Central memory CD8-positive, alpha-beta T cell (primary cell): ENCODE measurements at regions not wholly inside any gene's neighbourhood (a gene's known extent, or its start where the extent isn't known, plus 50 kb on each side); places are given as distances from the start of the nearest gene placed in this dataset.

Experiments
- ATAC-seq: fragments of 150-1000 bp; cut with Tn5 transposase; replicated peaks from 2 replicates; pipeline ENCODE4 v1.10.0; 2022; ENCODE audit warnings: mild to moderate bottlenecking, moderate FRiP score, moderate number of reproducible peaks; ENCODE audit not compliant: poor library complexity, severe bottlenecking; ENCODE audit errors: extremely low read depth
- DNase-seq, 2 donors: peaks; one replicate each; pipeline ENCODE4 v3.0.0; 2021; ENCODE audit warnings: low spot score in 2 of 2
- H3K27ac Mint-ChIP-seq: one replicate; pipeline ENCODE4 v1.8.0; 2022; ENCODE audit warnings: low read depth, mild to moderate bottlenecking, moderate library complexity, mixed read lengths
- H3K27me3 Mint-ChIP-seq: one replicate; pipeline ENCODE4 v1.8.0; 2022; ENCODE audit warnings: mixed read lengths
- H3K36me3 Mint-ChIP-seq: one replicate; pipeline ENCODE4 v1.8.0; 2022; ENCODE audit warnings: mild to moderate bottlenecking, moderate library complexity, mixed read lengths; ENCODE audit not compliant: insufficient read depth
- H3K4me1 Mint-ChIP-seq: one replicate; pipeline ENCODE4 v1.8.0; 2022; ENCODE audit warnings: mixed read lengths
- H3K4me3 Mint-ChIP-seq: one replicate; pipeline ENCODE4 v1.8.0; 2022; ENCODE audit warnings: mild to moderate bottlenecking, moderate library complexity, mixed read lengths
- H3K9me3 Mint-ChIP-seq: one replicate; pipeline ENCODE4 v1.8.0; 2022; ENCODE audit warnings: mixed read lengths

GRCh38 chr7:16347827-16348192, 73.5 kb downstream of the CRPPA start:
- Mint-ChIP-seq H3K36me3 (peaks cover 3% of the 10 kb centered on the region), H3K27ac (no peak overlapping the region), H3K4me1 (peaks cover 24% of the 10 kb centered on the region), H3K4me3 (no peak overlapping the region), H3K9me3 (peaks cover 21% of the 10 kb centered on the region), H3K27me3 (no peaks in the 10 kb centered on the region)
- DNase-seq (no peak), ATAC-seq (no peak)

DNA sequence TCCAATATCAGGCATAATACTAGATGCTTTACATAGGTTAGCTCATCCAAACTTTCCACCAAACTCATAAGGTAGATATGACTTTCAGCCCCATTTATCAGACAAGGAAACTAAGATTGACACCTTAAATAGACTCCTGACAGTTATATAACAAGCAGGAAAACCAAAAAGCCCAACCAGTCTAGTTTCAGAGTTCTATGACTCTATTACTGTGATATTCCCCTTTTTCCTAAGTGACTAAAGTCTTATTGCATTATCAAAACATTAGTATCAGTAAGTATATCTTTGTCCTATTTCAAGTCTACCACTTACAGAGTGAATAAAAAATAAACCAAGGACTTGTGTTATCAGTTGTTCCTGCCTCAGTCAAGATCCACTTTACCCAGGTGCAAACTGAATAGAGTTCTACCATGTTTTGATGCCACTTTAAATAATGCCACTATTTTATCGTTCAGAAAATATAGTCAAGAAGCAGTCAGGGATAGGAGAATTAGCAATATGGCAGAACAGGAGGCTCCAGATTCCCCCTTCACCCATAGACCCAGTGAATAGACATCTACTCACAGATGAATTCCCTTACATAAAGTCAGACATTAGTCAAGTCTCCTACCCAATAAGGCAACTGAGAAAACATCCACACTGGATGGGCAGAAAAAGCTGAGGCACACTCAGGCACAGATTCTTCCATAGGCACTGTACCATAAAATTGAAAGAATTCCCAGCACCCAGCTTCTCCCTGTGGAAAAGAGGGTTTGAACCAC, 74.1 kb downstream of the CRPPA start:
- ATAC-seq (no peak), DNase-seq (no peak)
- Mint-ChIP-seq H3K27me3 (no peaks in the 10 kb centered on the region), H3K4me1 (peaks cover 24% of the 10 kb centered on the region), H3K36me3 (peaks cover 3% of the 10 kb centered on the region), H3K27ac (peak overlapping the region; percentile 20), H3K9me3 (peaks cover 21% of the 10 kb centered on the region), H3K4me3 (peak overlapping the region; percentile 33)

DNA sequence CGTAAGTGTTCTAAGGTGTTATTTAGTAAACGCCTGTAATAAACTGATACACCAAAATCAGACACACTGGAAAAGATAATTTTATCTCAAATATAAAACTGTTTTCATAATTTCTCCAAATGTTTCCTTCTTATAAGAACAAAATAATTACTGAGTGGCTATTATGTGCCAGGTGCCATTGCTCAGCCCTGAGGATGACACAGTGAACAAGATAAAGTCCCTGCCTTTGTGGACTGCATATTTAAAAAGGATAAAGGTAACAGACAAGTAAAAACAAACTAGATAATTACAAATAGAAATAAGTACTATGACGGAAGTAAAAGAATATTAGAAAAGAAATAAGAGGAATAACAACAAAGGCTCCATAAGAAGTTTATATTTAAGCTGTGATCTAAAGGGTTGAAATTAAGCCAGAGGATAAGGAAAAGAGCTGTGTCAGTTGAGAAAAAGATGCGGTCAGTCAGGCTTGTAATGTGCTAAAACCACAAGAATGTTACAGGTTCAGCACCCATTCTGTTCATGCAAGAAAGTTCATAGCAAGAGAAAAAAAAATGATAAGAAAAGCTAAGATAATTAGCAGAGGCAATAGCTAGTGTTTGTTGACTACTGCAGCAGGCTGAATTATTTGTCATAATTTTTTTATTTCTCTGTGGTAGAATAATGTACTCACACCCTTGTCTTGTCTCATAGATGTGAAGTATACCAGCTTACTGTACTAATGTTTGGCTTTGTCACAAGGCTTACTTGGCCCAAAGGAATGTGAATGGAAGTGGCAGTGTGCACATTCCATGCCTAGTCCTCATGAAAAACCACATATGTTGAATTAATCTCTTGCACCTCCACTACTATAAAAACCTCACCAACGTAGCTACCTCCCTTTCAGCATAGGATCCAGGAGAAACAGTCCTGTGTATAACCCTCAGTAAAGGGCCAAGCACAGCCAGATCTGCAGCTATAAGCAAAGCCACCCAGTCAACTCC, 75.1 kb downstream of the CRPPA start:
- peak; percentile 81 for ATAC-seq
- H3K4me3 Mint-ChIP-seq: peak overlapping the region; percentile 33
- H3K36me3 Mint-ChIP-seq: peaks cover 3% of the 10 kb centered on the region
- H3K4me1 Mint-ChIP-seq: peaks cover 24% of the 10 kb centered on the region
- no peak for DNase-seq
- H3K27ac Mint-ChIP-seq: peak overlapping the region; percentile 29
- no peaks in the 10 kb centered on the region for H3K27me3 Mint-ChIP-seq
- H3K9me3 Mint-ChIP-seq: peaks cover 21% of the 10 kb centered on the region

DNA sequence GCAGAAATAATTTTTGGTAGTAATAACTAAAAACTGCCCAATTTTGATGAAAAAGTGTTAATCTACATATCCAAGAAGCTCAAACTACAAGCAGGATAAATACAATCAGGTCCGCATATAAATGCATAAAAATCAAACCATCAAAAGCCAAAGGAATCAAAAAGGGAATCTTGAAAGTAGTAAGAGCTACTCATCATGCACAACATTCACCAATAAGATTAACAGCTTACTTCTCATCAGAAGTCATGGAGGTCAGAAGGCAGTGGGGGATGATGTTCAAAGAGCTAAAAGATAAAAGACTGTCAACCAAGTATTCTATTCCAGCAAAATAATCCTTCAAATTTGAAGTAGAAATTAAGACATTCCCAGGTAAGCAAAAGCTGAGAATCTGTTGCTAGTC, 76.4 kb downstream of the CRPPA start:
- Mint-ChIP-seq H3K36me3 (peaks cover 3% of the 10 kb centered on the region), H3K9me3 (peaks cover 15% of the 10 kb centered on the region), H3K27ac (no peak overlapping the region), H3K4me3 (no peak overlapping the region), H3K27me3 (no peaks in the 10 kb centered on the region), H3K4me1 (peaks cover 24% of the 10 kb centered on the region)
- ATAC-seq: no peak
- DNase-seq: no peak

DNA sequence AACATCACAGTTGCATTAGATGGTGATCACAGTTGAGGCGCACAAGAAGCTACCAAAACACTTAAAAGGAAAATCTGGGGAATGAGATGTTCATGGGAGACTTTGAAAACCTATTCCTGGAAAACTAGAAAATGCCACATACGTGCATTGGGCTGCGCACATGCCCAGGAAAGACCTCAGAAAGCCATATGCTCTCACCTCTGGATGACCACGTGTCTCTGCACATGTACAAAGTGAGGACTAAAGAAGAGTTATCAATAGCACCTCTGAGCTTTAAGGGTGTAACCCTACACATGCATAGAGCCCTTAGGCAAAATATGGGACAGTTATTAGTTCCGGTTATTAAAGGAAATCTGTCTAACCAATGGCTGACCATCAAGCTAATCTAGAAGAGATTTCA, 77.7 kb downstream of the CRPPA start:
- peaks cover 1% of the 10 kb centered on the region for H3K36me3 Mint-ChIP-seq
- no peak overlapping the region for H3K27ac Mint-ChIP-seq
- DNase-seq: no peak
- H3K27me3 Mint-ChIP-seq: no peaks in the 10 kb centered on the region
- no peak for ATAC-seq
- H3K4me3 Mint-ChIP-seq: no peak overlapping the region
- H3K4me1 Mint-ChIP-seq: peaks cover 24% of the 10 kb centered on the region
- peaks cover 8% of the 10 kb centered on the region for H3K9me3 Mint-ChIP-seq

DNA sequence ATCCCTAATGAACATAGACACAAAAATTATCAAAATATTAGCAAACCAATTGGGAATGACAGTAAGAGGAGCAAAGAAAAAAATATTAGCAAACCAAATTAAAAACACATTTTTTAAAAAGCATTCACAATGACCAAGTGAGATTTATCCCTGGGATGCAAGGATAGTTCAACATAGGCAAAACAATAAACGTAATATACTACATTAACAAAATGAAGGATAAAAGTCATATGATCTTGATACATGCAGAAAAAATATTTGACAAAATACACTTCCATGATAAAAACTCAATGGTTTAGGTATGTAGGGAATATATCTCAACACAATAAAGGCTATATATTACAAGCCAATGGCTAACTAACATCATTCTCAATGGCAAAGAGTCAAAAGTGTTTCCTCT, 83.3 kb downstream of the CRPPA start:
- no peak for DNase-seq
- Mint-ChIP-seq H3K4me3 (no peak overlapping the region), H3K27ac (no peak overlapping the region), H3K4me1 (peaks cover 15% of the 10 kb centered on the region), H3K27me3 (no peaks in the 10 kb centered on the region), H3K9me3 (peaks cover 6% of the 10 kb centered on the region), H3K36me3 (no peaks in the 10 kb centered on the region)
- ATAC-seq: no peak

GRCh38 chr7:16326106-16326505, 95.2 kb downstream of the CRPPA start:
- Mint-ChIP-seq H3K4me1 (no peaks in the 10 kb centered on the region), H3K36me3 (no peaks in the 10 kb centered on the region), H3K9me3 (no peaks in the 10 kb centered on the region), H3K4me3 (no peak overlapping the region), H3K27ac (no peak overlapping the region), H3K27me3 (no peaks in the 10 kb centered on the region)
- no peak for ATAC-seq
- DNase-seq: no peak

DNA sequence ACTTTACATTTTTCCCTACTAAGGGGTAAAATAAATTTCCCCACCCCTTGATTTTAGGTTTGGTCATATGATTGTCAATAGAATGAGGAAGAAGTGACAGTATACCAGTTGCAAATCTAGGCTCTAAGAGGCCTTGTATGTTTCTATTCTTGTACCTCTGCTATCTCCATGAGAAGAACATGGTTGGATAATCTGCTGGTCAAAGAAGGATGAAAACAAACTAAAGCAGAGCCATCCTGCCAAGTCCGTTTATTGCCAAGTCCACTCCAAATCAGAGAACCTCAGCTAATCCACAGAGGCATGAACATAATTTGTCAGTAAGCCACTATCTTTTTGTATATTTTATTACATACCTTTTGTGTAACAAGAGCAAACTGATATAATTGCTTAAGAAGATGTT, 98.0 kb downstream of the CRPPA start:
- H3K36me3 Mint-ChIP-seq: no peaks in the 10 kb centered on the region
- ATAC-seq: no peak
- H3K4me1 Mint-ChIP-seq: peaks cover 5% of the 10 kb centered on the region
- no peaks in the 10 kb centered on the region for H3K9me3 Mint-ChIP-seq
- no peaks in the 10 kb centered on the region for H3K27me3 Mint-ChIP-seq
- H3K27ac Mint-ChIP-seq: no peak overlapping the region
- H3K4me3 Mint-ChIP-seq: no peak overlapping the region
- no peak for DNase-seq

DNA sequence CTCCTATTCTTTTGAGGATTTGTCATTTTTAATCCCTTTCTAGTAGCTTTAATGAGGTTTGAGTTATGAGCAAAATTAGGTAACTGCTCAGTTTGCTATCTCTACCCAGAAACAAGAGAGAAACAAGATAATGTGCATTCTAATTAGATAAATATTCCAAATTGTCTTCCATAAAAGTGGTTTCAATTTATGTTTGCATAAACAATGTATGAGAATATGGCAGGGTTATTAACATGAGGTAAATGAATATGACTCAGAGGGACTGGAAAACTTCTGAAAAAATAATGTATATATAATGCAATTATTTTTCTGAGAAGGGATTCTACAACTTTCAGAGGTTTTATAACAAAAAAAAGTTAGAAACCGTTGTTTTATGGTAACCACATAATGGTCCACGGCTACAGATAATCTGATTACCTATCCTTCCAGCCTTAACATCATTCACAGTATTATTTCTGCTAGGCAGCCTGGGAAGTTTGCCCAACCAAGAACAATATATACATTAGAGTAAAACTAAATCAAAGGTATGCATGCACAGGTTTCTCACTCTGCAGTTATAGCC, 101.2 kb downstream of the CRPPA start:
- Mint-ChIP-seq H3K4me1 (peaks cover 11% of the 10 kb centered on the region), H3K4me3 (no peak overlapping the region), H3K27me3 (no peaks in the 10 kb centered on the region), H3K9me3 (no peaks in the 10 kb centered on the region), H3K36me3 (peaks cover under 1% of the 10 kb centered on the region), H3K27ac (no peak overlapping the region)
- ATAC-seq: no peak
- no peak for DNase-seq

- DNase-seq (no peak), ATAC-seq (no peak)
- H3K4me1 Mint-ChIP-seq: peaks cover 11% of the 10 kb centered on the region
- no peak overlapping the region for H3K4me3 Mint-ChIP-seq
- H3K36me3 Mint-ChIP-seq: peaks cover 2% of the 10 kb centered on the region
- no peaks in the 10 kb centered on the region for H3K9me3 Mint-ChIP-seq
- no peaks in the 10 kb centered on the region for H3K27me3 Mint-ChIP-seq
- H3K27ac Mint-ChIP-seq: no peak overlapping the region
These were observed 102.1 kb downstream of the CRPPA start for GRCh38 chr7:16318989-16319915.

GRCh38 chr7:16318463-16318862, 102.9 kb downstream of the CRPPA start:
- no peaks in the 10 kb centered on the region for H3K9me3 Mint-ChIP-seq
- peaks cover 11% of the 10 kb centered on the region for H3K4me1 Mint-ChIP-seq
- H3K4me3 Mint-ChIP-seq: no peak overlapping the region
- no peaks in the 10 kb centered on the region for H3K27me3 Mint-ChIP-seq
- H3K36me3 Mint-ChIP-seq: peaks cover 2% of the 10 kb centered on the region
- H3K27ac Mint-ChIP-seq: no peak overlapping the region
- DNase-seq (no peak), ATAC-seq (no peak)

- H3K36me3 Mint-ChIP-seq: peaks cover 2% of the 10 kb centered on the region
- H3K27me3 Mint-ChIP-seq: no peaks in the 10 kb centered on the region
- DNase-seq: no peak
These were observed 103.9 kb downstream of the CRPPA start for GRCh38 chr7:16317406-16317805.

More at GRCh38 chr7:16317406-16317805, 103.9 kb downstream of the CRPPA start:
- H3K27ac Mint-ChIP-seq: no peak overlapping the region
- H3K4me1 Mint-ChIP-seq: peaks cover 11% of the 10 kb centered on the region
- ATAC-seq: no peak
- H3K9me3 Mint-ChIP-seq: no peaks in the 10 kb centered on the region
- no peak overlapping the region for H3K4me3 Mint-ChIP-seq
